Limb (tissue), 2 donors: ENCODE measurements at regions not wholly inside any gene's neighbourhood (a gene's known extent, or its start where the extent isn't known, plus 50 kb on each side); places are given as distances from the start of the nearest gene placed in this dataset.
"Not testable (repeated sequence)": the region's sequence is repeated elsewhere in the genome, so short reads cannot be mapped to it uniquely, and the experiment has no call there.

Experiments
- DNase-seq, 2 donors: peaks; one replicate each; pipeline ENCODE4 v3.0.0-alpha.2; 2016; ENCODE audit errors: extremely low spot score in 2 of 2

- no peak for DNase-seq
These were observed 250.6 kb upstream of the HNRNPA3 start for GRCh38 chr2:176961775-176962619.

GRCh38 chr2:176963568-176964287, 248.9 kb upstream of the HNRNPA3 start:
- no peak for DNase-seq

DNA sequence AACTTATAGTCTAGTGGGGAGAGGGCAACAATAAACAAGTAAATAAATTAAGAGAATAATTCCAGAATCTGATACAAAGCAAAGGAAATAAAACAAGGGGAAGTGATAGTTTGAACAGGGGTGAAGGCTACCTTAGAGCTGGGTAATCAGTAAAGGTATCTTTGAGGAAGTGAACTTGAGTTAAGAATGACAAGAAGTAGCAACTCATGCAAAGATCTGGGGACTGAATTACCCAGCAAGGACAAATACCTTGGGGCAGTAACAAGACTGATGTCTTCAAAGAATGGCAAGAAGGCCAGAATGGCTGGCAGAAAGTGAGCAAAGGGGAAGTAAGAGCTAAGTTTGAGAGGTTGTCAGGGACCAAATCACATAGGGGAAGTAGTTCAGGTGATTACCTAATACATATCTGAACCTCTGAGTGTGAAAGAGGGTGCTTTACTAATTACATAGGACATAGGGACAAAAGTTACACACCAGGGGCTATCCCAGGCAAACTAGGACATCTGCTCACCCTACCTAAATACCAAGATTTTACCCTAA, 244.6 kb upstream of the HNRNPA3 start:
- no peak for DNase-seq

DNA sequence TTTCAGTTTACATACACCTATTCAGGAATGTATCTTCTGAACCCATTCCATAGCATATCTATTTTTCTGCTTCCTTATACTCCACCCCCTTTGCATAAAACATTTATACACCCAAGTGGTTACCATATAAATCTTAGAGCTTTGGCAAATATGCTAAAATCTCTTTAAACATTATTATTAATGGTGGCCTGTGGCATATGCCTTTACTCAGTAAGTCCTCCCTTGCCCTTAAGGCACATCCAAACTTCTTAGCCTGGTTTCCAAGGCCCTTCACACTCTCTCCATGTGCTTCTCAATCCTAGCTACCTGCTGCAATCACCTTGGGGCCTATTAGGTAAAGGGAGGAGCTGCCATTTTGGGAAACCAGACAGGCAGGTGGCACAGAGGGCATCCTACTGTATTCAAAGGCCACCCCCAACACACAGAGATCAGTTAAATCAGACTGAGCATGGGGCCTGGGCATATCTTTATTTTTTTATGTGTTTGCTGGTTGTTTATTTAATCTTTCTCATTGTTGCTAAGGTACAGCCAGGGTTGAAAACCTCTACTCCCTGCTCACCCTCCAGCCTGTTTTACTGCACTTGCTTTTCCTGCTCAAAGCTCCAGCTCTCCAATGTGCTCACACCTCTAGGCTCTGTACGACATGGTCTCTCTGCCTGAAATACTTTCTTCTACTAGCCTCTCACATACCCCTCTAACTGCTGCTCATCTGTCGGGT, 242.8 kb upstream of the HNRNPA3 start:
- no peak for DNase-seq

DNA sequence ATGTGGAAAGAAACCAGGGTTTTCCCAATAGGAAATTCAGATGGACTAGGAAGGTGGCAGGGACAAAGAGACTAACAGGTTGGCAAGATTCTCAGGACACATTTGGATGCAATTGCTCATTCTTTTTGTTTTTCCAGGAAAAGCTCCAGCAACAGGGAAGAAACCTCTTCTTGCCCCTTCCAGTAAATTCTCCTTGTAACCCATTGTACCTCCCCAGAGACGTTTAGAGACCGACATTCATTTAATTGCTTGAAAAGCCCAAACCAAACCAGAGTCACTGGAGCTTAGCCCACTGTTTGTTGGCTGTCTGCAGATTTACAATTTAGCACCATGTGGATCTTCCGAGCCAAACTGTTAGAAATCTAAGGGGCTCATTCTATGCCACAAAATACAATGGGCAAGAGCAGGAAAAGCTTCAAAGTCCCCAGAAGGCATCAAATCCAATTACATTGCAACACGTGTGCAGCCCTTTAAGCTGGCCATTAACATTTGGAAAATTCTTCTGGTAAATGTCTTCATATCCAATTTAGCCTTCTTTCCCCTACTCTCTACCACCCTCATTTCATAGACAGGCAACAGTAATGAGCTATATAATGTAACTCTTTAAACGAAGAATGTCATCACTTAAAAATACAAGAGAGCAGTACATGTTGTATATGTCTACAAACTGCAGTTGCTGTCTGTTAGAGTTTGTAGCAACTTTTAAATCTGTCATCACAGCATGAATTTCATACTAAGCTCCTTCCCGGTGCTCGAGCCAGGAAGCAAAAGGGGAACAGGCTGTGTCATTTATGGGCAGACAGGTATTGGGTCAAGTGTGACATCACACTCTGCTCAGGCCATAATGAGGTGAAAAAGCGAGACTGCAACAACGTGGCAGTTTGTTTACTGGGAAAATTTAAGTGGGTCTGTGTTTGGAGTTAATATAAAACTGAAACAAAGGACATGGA, 235.6 kb upstream of the HNRNPA3 start:
- DNase-seq = no peak

- DNase-seq = no peak
These were observed 233.7 kb upstream of the HNRNPA3 start for GRCh38 chr2:176978921-176979320.

DNA sequence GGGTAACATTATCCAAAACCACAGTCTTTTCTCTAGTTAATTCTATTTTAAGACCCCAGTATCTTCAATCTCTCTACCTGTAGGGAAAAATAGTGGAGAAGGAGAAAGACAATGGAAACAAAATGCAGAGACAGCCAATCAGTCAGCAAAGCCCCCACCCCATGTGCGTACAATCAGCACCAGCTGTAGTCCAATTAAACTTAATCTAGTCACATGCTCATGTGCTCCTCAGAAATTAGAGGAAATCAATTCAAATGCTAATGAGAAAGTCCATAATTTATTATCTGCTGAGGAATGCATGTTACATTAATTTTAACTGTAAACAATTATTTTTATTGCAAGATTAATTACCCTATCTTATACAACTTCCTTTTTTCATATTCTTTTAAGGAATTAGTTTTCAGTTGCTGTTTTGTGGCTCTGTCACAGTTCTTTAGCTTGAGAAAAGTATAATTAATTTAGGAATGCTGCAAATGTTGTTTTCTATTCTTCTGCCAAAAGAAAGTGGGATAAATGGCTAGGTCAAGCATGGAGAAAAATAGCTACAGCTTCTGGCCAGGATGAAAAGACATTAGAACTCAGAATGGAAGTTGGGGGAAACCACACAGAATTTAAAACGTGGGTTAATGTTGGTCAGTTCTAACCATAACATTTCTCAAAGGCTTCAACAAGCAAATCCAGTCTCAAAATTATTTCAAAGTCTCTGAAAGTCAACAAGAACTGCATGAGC, 232.4 kb upstream of the HNRNPA3 start:
- DNase-seq = no peak

DNA sequence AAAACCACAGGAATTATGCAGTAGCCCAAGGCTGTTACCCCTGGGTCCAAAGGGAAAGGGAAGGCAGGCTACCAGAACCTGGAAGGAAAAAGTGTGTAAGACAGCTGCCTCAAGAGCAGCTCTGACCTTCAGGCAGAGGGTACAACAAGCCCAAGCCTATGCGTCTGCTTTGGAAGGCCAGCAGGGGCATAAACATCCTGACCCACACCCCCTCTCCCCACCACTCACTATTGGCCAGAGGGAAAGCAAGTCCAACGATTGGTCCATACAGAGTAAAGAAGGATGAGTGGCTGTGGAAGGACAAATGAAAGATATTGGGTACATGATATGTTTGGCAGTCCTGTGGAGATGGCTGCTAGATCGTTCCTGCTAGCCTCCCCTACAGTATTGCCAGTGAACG, 227.6 kb upstream of the HNRNPA3 start:
- DNase-seq = no peak

DNA sequence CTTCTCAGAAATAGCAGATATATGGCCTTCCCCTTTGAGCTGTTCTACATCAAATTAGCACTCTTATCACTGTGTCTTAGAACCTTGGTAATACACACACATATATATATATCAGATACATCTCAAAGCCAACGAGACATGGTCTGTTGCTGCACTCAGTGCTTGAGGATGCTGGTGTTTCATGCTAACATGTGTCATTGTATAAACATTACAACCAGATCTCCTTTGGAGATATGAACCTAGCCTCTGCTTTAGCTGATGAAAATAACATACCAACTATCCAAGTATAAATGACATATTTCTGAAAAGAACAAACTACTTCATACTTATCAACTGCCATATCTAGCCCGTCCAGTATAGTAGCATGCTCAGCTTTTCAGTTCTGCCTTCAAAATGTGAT, 226.7 kb upstream of the HNRNPA3 start:
- DNase-seq = no peak

DNA sequence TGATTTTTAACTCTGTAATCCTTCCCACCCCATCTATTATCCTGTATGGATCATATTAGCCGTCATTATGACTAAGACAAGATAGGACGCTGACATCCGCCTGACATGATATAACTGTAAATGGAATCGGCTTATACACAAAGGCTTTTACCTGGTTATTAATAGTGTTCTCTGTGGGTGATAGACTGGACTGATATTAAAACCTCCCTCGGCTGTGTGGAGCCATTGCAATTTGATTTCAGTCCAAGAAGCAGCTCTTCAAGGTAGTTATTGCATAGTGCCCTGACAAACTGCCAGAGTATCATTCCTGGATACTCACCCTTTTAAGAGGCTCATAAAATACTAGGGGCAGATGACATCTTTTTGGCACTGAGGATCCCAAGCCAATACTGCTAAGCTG, 226.1 kb upstream of the HNRNPA3 start:
- DNase-seq = no peak

GRCh38 chr2:176991411-176991810, 221.2 kb upstream of the HNRNPA3 start:
- no peak for DNase-seq

GRCh38 chr2:176997074-176997791, 215.4 kb upstream of the HNRNPA3 start:
- peak in 1 of 2 donors; percentile 67 for DNase-seq

GRCh38 chr2:176997792-176998169, 214.8 kb upstream of the HNRNPA3 start:
- no peak for DNase-seq

- DNase-seq = peak in 1 of 2 donors; percentile 73
These were observed 213.3 kb upstream of the HNRNPA3 start for GRCh38 chr2:176999301-176999700.

- DNase-seq = no peak
These were observed 212.4 kb upstream of the HNRNPA3 start for GRCh38 chr2:177000061-177000714.

- DNase-seq = no peak
These were observed 211.9 kb upstream of the HNRNPA3 start for GRCh38 chr2:177000715-177001072.

- no peak for DNase-seq
These were observed 211.3 kb upstream of the HNRNPA3 start for GRCh38 chr2:177001334-177001733.

DNA sequence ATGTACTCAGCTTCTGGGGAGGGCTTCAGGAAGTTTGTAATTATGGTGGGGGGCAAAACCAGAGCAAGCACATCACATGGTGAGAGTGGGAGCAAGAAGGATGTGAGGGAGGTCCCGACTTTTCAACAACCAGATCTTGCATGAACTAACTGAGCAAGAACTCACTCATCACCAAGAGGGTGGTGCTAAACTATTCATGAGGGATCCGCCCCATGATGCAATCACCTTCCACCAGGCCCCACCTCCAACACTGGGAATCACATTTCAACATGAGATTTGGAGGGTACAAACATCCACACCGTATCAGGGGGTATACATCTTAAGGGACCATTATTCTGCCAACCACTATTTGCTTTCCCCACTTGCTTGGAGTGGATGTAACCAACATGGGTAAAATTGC, 209.6 kb upstream of the HNRNPA3 start:
- DNase-seq = no peak

DNA sequence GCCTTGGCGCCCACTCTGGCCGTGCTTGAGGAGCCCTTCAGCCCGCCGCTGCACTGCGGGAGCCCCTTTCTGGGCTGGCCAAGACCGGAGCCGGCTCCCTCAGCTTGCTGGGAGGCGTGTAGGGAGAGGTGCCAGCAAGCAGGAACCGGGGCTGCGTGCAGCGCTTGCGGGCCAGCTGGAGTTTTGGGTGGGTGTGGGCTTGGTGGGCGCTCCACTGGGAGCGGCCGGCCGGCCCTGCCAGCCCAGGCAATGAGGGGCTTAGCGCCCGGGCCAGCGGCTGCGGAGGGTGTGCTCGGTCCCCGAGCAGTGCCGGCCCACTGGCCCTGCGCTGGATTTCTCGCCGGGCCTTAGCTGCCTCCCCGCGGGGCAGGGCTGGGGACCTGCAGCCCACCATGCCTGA, 204.9 kb upstream of the HNRNPA3 start:
- not testable (repeated sequence) for DNase-seq
